Tibial artery (tissue), 4 donors: ENCODE measurements at regions not wholly inside any gene's neighbourhood (a gene's known extent, or its start where the extent isn't known, plus 50 kb on each side); places are given as distances from the start of the nearest gene placed in this dataset.

Source experiments
- DNase-seq, 2 donors: peaks; one replicate each; pipeline ENCODE4 v3.0.0-alpha.2; 2019
- H3K27ac ChIP-seq, 2 donors: fragments of 200-600 bp; sonication (generic) in 1 of 2; 1 replicate in 1 of 2; 2 replicates in 1 of 2; pipeline ENCODE4 v1.5.1; 2018 to 2019; ENCODE audit warnings: mild to moderate bottlenecking in 1 of 2
- H3K27me3 ChIP-seq, 2 donors: fragments of 200-600 bp; sonication (generic) in 1 of 2; one replicate each; pipeline versions ENCODE4 v1.5.1 to v1.6.0; 2016 to 2019
- H3K36me3 ChIP-seq, 3 donors: fragments of 200-600 bp; sonication (generic) in 2 of 3; one replicate each; pipeline ENCODE4 v1.5.1; 2016 to 2019; ENCODE audit warnings: mild to moderate bottlenecking in 2 of 3
- H3K4me1 ChIP-seq, 4 donors: fragments of 200-600 bp; sonication (generic) in 2 of 4; 1 replicate in 3 of 4; 2 replicates in 1 of 4; pipeline ENCODE4 v1.5.1; 2016 to 2019
- H3K4me3 ChIP-seq, 2 donors: fragments of 200-600 bp; sonication (generic) in 1 of 2; 1 replicate in 1 of 2; 2 replicates in 1 of 2; pipeline ENCODE4 v1.5.1; 2018 to 2019; ENCODE audit warnings: mild to moderate bottlenecking in 2 of 2
- H3K9me3 ChIP-seq, 3 donors: fragments of 200-600 bp; sonication (generic) in 1 of 3; one replicate each; pipeline ENCODE4 v1.5.1; 2016 to 2019
- CTCF ChIP-seq, 2 experiments: fragments of 200-600 bp in 1 of 2; fragments of 450-650 bp in 1 of 2; IDR thresholded peaks; one replicate each; pipeline ENCODE4 v1.5.1; 2017 to 2019; ENCODE audit warnings: antibody characterized with exemption in 2 of 2, mild to moderate bottlenecking in 1 of 2, moderate library complexity in 1 of 2
- intact Hi-C: fragments of 100-400 bp; cut with DNase I; formaldehyde crosslinking; loops from one replicate; pipeline ENCODE4 v1.15.0; 2023; ENCODE audit warnings: low total_unique reads

GRCh38 chr6:3946778-3947177 is 97.6 kb downstream of the FAM50B start:
- intact Hi-C loops = no loop called here

GRCh38 chr6:3948866-3949265 is 99.7 kb downstream of the FAM50B start:
- H3K36me3 ChIP-seq = no peaks in the 10 kb centered on the region
- DNase-seq = no peak
- no peak for TF ChIP-seq CTCF (IDR thresholded peaks at IDR 0.05)
- no peaks in the 10 kb centered on the region for H3K27me3 ChIP-seq
- H3K27ac ChIP-seq = no peak overlapping the region
- intact Hi-C loops = no loop called here
- no peaks in the 10 kb centered on the region for H3K9me3 ChIP-seq
- H3K4me3 ChIP-seq = no peak overlapping the region
- peaks cover 0 to 7% (median 0%) of the 10 kb centered on the region in 4 donors for H3K4me1 ChIP-seq

More at GRCh38 chr6:3946778-3947177, 97.6 kb downstream of the FAM50B start:
- Histone ChIP-seq H3K4me1 (peaks cover 0 to 7% (median 0%) of the 10 kb centered on the region in 4 donors), H3K4me3 (peak overlapping the region in 1 of 2 donors; percentile 16), H3K27ac (no peak overlapping the region), H3K36me3 (no peaks in the 10 kb centered on the region), H3K27me3 (peaks cover 0 to 3% of the 10 kb centered on the region in 2 donors), H3K9me3 (no peaks in the 10 kb centered on the region)
- no peak for DNase-seq
- TF ChIP-seq CTCF (IDR thresholded peaks at IDR 0.05) = no peak

GRCh38 chr6:3949521-3949920 is 100.3 kb downstream of the FAM50B start:
- no peak for DNase-seq
- Histone ChIP-seq H3K4me3 (no peak overlapping the region), H3K27me3 (no peaks in the 10 kb centered on the region), H3K36me3 (no peaks in the 10 kb centered on the region), H3K9me3 (no peaks in the 10 kb centered on the region), H3K27ac (no peak overlapping the region), H3K4me1 (peaks cover 0 to 7% (median 0%) of the 10 kb centered on the region in 4 donors)
- intact Hi-C loops = no loop called here
- TF ChIP-seq CTCF (IDR thresholded peaks at IDR 0.05) = no peak

GRCh38 chr6:3956054-3956453 is 106.9 kb downstream of the FAM50B start:
- Histone ChIP-seq H3K9me3 (no peaks in the 10 kb centered on the region), H3K4me1 (no peaks in the 10 kb centered on the region), H3K4me3 (no peak overlapping the region), H3K27ac (no peak overlapping the region), H3K27me3 (no peaks in the 10 kb centered on the region), H3K36me3 (no peaks in the 10 kb centered on the region)
- TF ChIP-seq CTCF (IDR thresholded peaks at IDR 0.05) = no peak
- intact Hi-C loops = no loop called here
- no peak for DNase-seq

GRCh38 chr6:3957321-3957720 is 108.1 kb downstream of the FAM50B start:
- H3K4me3 ChIP-seq = no peak overlapping the region
- no peak for DNase-seq
- intact Hi-C loops = no loop called here
- no peak overlapping the region for H3K27ac ChIP-seq
- no peaks in the 10 kb centered on the region for H3K4me1 ChIP-seq
- TF ChIP-seq CTCF (IDR thresholded peaks at IDR 0.05) = no peak
- H3K9me3 ChIP-seq = no peaks in the 10 kb centered on the region
- H3K36me3 ChIP-seq = no peaks in the 10 kb centered on the region
- H3K27me3 ChIP-seq = no peaks in the 10 kb centered on the region

- no peak for DNase-seq
- no peaks in the 10 kb centered on the region for H3K36me3 ChIP-seq
- no peak for TF ChIP-seq CTCF (IDR thresholded peaks at IDR 0.05)
- intact Hi-C loops = no loop called here
- no peak overlapping the region for H3K4me3 ChIP-seq
- H3K27ac ChIP-seq = no peak overlapping the region
- H3K4me1 ChIP-seq = no peaks in the 10 kb centered on the region
- H3K27me3 ChIP-seq = no peaks in the 10 kb centered on the region
- no peaks in the 10 kb centered on the region for H3K9me3 ChIP-seq
Observed at GRCh38 chr6:3958255-3958654, 109.1 kb downstream of the FAM50B start.
